ENCODE measurements at regions not wholly inside any gene's neighbourhood (a gene's known extent, or its start where the extent isn't known, plus 50 kb on each side); places are given as distances from the start of the nearest gene placed in this dataset.
"Not testable (repeated sequence)": the region's sequence is repeated elsewhere in the genome, so short reads cannot be mapped to it uniquely, and the experiment has no call there.

GRCh38 chr2:83051538-83052170 is 1407.4 kb downstream of the SUCLG1 start:
- DNase-seq (ENCODE audit: low spot score): no peak

GRCh38 chr2:83042053-83042452 is 1417.0 kb downstream of the SUCLG1 start:
- no peak for DNase-seq (ENCODE audit: low spot score)

GRCh38 chr2:83022631-83023210 is 1436.4 kb downstream of the SUCLG1 start:
- DNase-seq (ENCODE audit: low spot score): no peak

GRCh38 chr2:83017366-83018090 is 1441.6 kb downstream of the SUCLG1 start:
- DNase-seq (ENCODE audit: low spot score): no peak

GRCh38 chr2:83016343-83017110 is 1442.6 kb downstream of the SUCLG1 start:
- no peak for DNase-seq (ENCODE audit: low spot score)

GRCh38 chr2:83015900-83016299 is 1443.2 kb downstream of the SUCLG1 start:
- no peak for DNase-seq (ENCODE audit: low spot score)

- no peak for DNase-seq (ENCODE audit: low spot score)
Observed at GRCh38 chr2:83015035-83015715, 1443.9 kb downstream of the SUCLG1 start.

- no peak for DNase-seq (ENCODE audit: low spot score)
Observed at GRCh38 chr2:83014462-83014861, 1444.6 kb downstream of the SUCLG1 start.

GRCh38 chr2:83006961-83007360 is 1452.1 kb downstream of the SUCLG1 start:
- no peak for DNase-seq (ENCODE audit: low spot score)

GRCh38 chr2:83003555-83003954 is 1455.5 kb downstream of the SUCLG1 start:
- no peak for DNase-seq (ENCODE audit: low spot score)

GRCh38 chr2:83002706-83003105 is 1456.4 kb downstream of the SUCLG1 start:
- DNase-seq (ENCODE audit: low spot score): no peak

GRCh38 chr2:82998781-82999180 is 1460.3 kb downstream of the SUCLG1 start:
- DNase-seq (ENCODE audit: low spot score): no peak

GRCh38 chr2:82996217-82996616 is 1462.9 kb downstream of the SUCLG1 start:
- no peak for DNase-seq (ENCODE audit: low spot score)

- DNase-seq (ENCODE audit: low spot score): no peak
Observed at GRCh38 chr2:82994151-82994550, 1464.9 kb downstream of the SUCLG1 start.

- no peak for DNase-seq (ENCODE audit: low spot score)
Observed at GRCh38 chr2:82993609-82994008, 1465.5 kb downstream of the SUCLG1 start.

GRCh38 chr2:82992968-82993367 is 1466.1 kb downstream of the SUCLG1 start:
- DNase-seq (ENCODE audit: low spot score): no peak

- DNase-seq (ENCODE audit: low spot score): not testable (repeated sequence)
Observed at GRCh38 chr2:82987706-82988105, 1471.4 kb downstream of the SUCLG1 start.

GRCh38 chr2:82986899-82987298 is 1472.2 kb downstream of the SUCLG1 start:
- DNase-seq (ENCODE audit: low spot score): no peak

- no peak for DNase-seq (ENCODE audit: low spot score)
Observed at GRCh38 chr2:82985572-82986197, 1473.4 kb downstream of the SUCLG1 start.

- DNase-seq (ENCODE audit: low spot score): no peak
Observed at GRCh38 chr2:82968358-82968757, 1490.7 kb downstream of the SUCLG1 start.

GRCh38 chr2:82964341-82964740 is 1494.7 kb downstream of the SUCLG1 start:
- DNase-seq (ENCODE audit: low spot score): no peak

GRCh38 chr2:82959727-82960126 is 1499.4 kb downstream of the SUCLG1 start:
- DNase-seq (ENCODE audit: low spot score): no peak
